BJ (cell line): ENCODE measurements at regions not wholly inside any gene's neighbourhood (a gene's known extent, or its start where the extent isn't known, plus 50 kb on each side); places are given as distances from the start of the nearest gene placed in this dataset.
"Not testable (repeated sequence)": the region's sequence is repeated elsewhere in the genome, so short reads cannot be mapped to it uniquely, and the experiment has no call there.

Source experiments
- CTCF ChIA-PET: fragments of 350-600 bp; formaldehyde crosslinking; extraction: SDS; loops from one replicate; lab custom pipeline; 2021; ENCODE audit warnings: antibody characterized with exemption, inconsistent platforms; lab: Yijun Ruan, JAX
- POLR2A ChIA-PET: fragments of 300-600 bp; sonication (Branson Sonifier 250); formaldehyde crosslinking; extraction: SDS; loops from one replicate; lab custom pipeline; 2021; ENCODE audit warnings: antibody characterized with exemption; lab: Charles Lee
- DNase-seq: peaks from one replicate; pipeline ENCODE4 v3.0.0-alpha.2; 2011; ENCODE audit warnings: low read depth
- H3K27me3 ChIP-seq: 2 replicates; pipeline ENCODE4 v1.6.0; 2011; ENCODE audit warnings: low read length; ENCODE audit not compliant: control insufficient read depth, insufficient read depth
- H3K36me3 ChIP-seq: 2 replicates; pipeline ENCODE4 v1.5.1; 2011; ENCODE audit warnings: low read length; ENCODE audit not compliant: control insufficient read depth, insufficient read depth
- H3K4me3 ChIP-seq: 2 replicates; pipeline ENCODE4 v1.5.1; 2011; ENCODE audit warnings: low read depth, mild to moderate bottlenecking, control low read depth, low read length
- CTCF ChIP-seq: IDR thresholded peaks from 2 replicates; pipeline ENCODE4 v1.5.1; 2011; ENCODE audit warnings: low read depth, mild to moderate bottlenecking, control low read depth, inconsistent platforms, low read length, moderate library complexity; ENCODE audit not compliant: insufficient read depth

- ChIA-PET POLR2A (no interaction called here), CTCF (no interaction called here)
These were observed 239.2 kb upstream of the IL12A start for GRCh38 chr3:159749406-159749805.

GRCh38 chr3:159751146-159751545 lies 237.5 kb upstream of the IL12A start:
- no peak for TF ChIP-seq CTCF
- ChIA-PET POLR2A (interaction anchor here (0.7 kb wide), 2 partner anchors 13 to 20 kb away, joined by 4 to 16 read pairs; no protein-coding TSS in a partner anchor), CTCF (interaction anchor here (1.0 to 1.3 kb wide), 4 partner anchors 9 to 135 kb away, joined by 3 read pairs; no protein-coding TSS in a partner anchor)
- no peak overlapping the region for H3K4me3 ChIP-seq
- no peaks in the 10 kb centered on the region for H3K36me3 ChIP-seq
- no peaks in the 10 kb centered on the region for H3K27me3 ChIP-seq
- DNase-seq, result no peak

More at GRCh38 chr3:159749406-159749805, 239.2 kb upstream of the IL12A start:
- Histone ChIP-seq H3K36me3 (no peaks in the 10 kb centered on the region), H3K27me3 (no peaks in the 10 kb centered on the region), H3K4me3 (no peak overlapping the region)
- TF ChIP-seq CTCF, result no peak
- no peak for DNase-seq

- POLR2A ChIA-PET, result no interaction called here
- TF ChIP-seq CTCF, result no peak
- Histone ChIP-seq H3K36me3 (no peaks in the 10 kb centered on the region), H3K27me3 (no peaks in the 10 kb centered on the region), H3K4me3 (no peak overlapping the region)
- DNase-seq, result no peak
- CTCF ChIA-PET, result interaction anchor here (1.3 kb wide), 1 partner anchor 10 kb away, joined by 3 read pairs; no protein-coding TSS in a partner anchor
These were observed 236.9 kb upstream of the IL12A start for GRCh38 chr3:159751752-159752151.

GRCh38 chr3:159756279-159757207 lies 232.1 kb upstream of the IL12A start:
- CTCF ChIA-PET, result interaction anchor here (1.4 kb wide), 1 partner anchor 10 kb away, joined by 4 read pairs; no protein-coding TSS in a partner anchor
- POLR2A ChIA-PET, H3K27me3 ChIP-seq, DNase-seq, H3K36me3 ChIP-seq, H3K4me3 ChIP-seq: not testable (repeated sequence)

- no peak for DNase-seq
These were observed 231.1 kb upstream of the IL12A start for GRCh38 chr3:159757341-159758060.

More at GRCh38 chr3:159757341-159758060, 231.1 kb upstream of the IL12A start:
- H3K36me3 ChIP-seq, result no peaks in the 10 kb centered on the region
- no peak overlapping the region for H3K4me3 ChIP-seq
- TF ChIP-seq CTCF, result no peak
- no peaks in the 10 kb centered on the region for H3K27me3 ChIP-seq
- CTCF ChIA-PET, result interaction anchor here (0.7 to 1.4 kb wide), 2 partner anchors 9 to 177 kb away, joined by 4 read pairs; no protein-coding TSS in a partner anchor
- POLR2A ChIA-PET, result no interaction called here
